Calu3 (cell line): ENCODE measurements at regions not wholly inside any gene's neighbourhood (a gene's known extent, or its start where the extent isn't known, plus 50 kb on each side); places are given as distances from the start of the nearest gene placed in this dataset. TPM values are rescaled to one million over a fixed set of nuclear protein-coding genes. Genes with fewer than 3 reads are reported as not detected.
A peak's percentile ranks its signal among the peaks of the same experiment; 100 is the strongest.

Source experiments
- BruUV-seq: library from RNA; stranded (reverse); fragments of 400-500 nt; replicated peaks from 2 replicates; lab custom pipeline; 2021; lab: Mats Ljungman, UMichigan
- CTCF ChIA-PET: fragments of 300-600 bp; sonication (Branson Sonifier 250); formaldehyde crosslinking; loops from one replicate; lab custom pipeline; 2022; ENCODE audit warnings: antibody characterized with exemption; lab: Charles Lee
- DNase-seq: peaks from one replicate; pipeline ENCODE4 v3.0.0; 2022
- H3K27ac Mint-ChIP-seq: one replicate; pipeline ENCODE4 v1.8.0; 2022; ENCODE audit warnings: mixed read lengths; ENCODE audit not compliant: unreplicated experiment
- H3K27me3 Mint-ChIP-seq: one replicate; pipeline ENCODE4 v1.8.0; 2022; ENCODE audit warnings: mixed read lengths; ENCODE audit not compliant: unreplicated experiment
- H3K36me3 Mint-ChIP-seq: one replicate; pipeline ENCODE4 v1.8.0; 2022; ENCODE audit warnings: mild to moderate bottlenecking, moderate library complexity, mixed read lengths; ENCODE audit not compliant: insufficient read depth, unreplicated experiment
- H3K4me1 Mint-ChIP-seq: one replicate; pipeline ENCODE4 v1.8.0; 2022; ENCODE audit warnings: mild to moderate bottlenecking, low read depth, mixed read lengths; ENCODE audit not compliant: unreplicated experiment
- H3K4me3 Mint-ChIP-seq: one replicate; pipeline ENCODE4 v1.8.0; 2022; ENCODE audit warnings: mild to moderate bottlenecking, low read depth, moderate library complexity, mixed read lengths; ENCODE audit not compliant: unreplicated experiment
- H3K9me3 Mint-ChIP-seq: one replicate; pipeline ENCODE4 v1.8.0; 2022; ENCODE audit warnings: low read depth, mixed read lengths; ENCODE audit not compliant: unreplicated experiment
- intact Hi-C: fragments of 100-400 bp; cut with micrococcal nuclease; formaldehyde crosslinking; loops from one replicate; pipeline ENCODE4 v1.10.0; 2022; ENCODE audit not compliant: unreplicated experiment
- microRNA-seq: library from miRNA; unstranded; fragments of <30 nt; microRNA quantifications from one replicate; pipeline ENCODE4 v1.2.0, GENCODE V29; 2022
- TF ChIP-seq, protein P1 (sequence below): fragments of 200-600 bp; IDR thresholded peaks from one replicate; pipeline ENCODE4 v1.8.0; 2022; ENCODE audit warnings: antibody characterized with exemption; ENCODE audit not compliant: unreplicated experiment

DNA sequence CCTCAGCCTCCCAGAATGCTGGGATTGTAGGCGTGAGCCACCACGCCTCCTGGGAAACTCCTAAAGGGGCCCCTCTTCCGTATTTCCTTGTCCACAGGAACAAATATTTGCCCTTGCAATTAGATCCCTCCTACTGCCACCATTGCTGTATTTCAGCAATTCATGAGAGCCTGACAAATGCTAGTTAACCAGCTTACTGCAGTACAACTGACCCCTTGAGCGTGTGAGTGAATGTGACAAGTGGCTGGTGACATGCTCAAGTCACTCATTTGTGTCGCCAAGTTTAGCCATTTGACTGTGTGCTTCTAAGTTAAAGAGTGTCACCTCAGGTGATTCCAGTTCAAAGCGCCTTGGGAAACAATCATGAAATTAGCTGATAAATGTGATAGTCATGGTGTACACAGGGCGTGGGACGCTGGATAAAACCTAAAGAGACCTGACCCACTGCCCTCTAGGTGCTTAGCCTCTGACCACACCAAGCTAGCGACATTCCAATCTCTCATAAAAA lies 56.1 kb upstream of the MAP1LC3B2 start:
- Mint-ChIP-seq H3K4me3 (no peak overlapping the region), H3K4me1 (peaks cover 27% of the 10 kb centered on the region), H3K36me3 (peaks cover 2% of the 10 kb centered on the region), H3K9me3 (no peaks in the 10 kb centered on the region), H3K27me3 (peaks cover 20% of the 10 kb centered on the region), H3K27ac (peak overlapping the region; percentile 60)
- DNase-seq = peak; percentile 36
- TF ChIP-seq, protein P1, sequence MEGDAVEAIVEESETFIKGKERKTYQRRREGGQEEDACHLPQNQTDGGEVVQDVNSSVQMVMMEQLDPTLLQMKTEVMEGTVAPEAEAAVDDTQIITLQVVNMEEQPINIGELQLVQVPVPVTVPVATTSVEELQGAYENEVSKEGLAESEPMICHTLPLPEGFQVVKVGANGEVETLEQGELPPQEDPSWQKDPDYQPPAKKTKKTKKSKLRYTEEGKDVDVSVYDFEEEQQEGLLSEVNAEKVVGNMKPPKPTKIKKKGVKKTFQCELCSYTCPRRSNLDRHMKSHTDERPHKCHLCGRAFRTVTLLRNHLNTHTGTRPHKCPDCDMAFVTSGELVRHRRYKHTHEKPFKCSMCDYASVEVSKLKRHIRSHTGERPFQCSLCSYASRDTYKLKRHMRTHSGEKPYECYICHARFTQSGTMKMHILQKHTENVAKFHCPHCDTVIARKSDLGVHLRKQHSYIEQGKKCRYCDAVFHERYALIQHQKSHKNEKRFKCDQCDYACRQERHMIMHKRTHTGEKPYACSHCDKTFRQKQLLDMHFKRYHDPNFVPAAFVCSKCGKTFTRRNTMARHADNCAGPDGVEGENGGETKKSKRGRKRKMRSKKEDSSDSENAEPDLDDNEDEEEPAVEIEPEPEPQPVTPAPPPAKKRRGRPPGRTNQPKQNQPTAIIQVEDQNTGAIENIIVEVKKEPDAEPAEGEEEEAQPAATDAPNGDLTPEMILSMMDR = no peak
- intact Hi-C loops = no loop called here
- no TSS peak for BruUV-seq
- CTCF ChIA-PET = interaction anchor here (0.7 kb wide), 1 partner anchor 185 kb away, joined by 4 read pairs; no protein-coding TSS in a partner anchor

DNA sequence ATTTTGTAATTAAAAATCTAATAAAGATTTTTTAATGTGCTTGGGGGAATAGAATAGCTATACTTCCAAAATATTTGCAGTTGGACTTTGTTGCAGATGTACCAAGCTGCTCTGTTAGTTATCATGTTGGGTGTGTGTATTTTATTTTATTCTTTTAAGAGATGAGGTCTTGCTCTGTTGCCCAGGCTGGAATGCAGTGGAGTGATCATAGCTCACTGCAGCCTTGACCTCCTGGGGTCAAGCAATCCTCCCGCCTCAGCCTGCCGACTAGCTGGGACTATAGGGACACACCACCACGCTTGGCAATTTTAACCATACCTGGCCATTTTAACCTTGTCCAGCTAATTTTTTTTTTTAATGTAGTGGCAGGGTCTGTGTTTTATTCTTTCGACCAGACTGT lies 54.7 kb upstream of the MAP1LC3B2 start:
- TF ChIP-seq, protein P1 = no peak
- Mint-ChIP-seq H3K27me3 (peaks cover 34% of the 10 kb centered on the region), H3K4me3 (no peak overlapping the region), H3K36me3 (peaks cover 11% of the 10 kb centered on the region), H3K4me1 (peaks cover 17% of the 10 kb centered on the region), H3K9me3 (no peaks in the 10 kb centered on the region), H3K27ac (no peak overlapping the region)
- no peak for DNase-seq
- CTCF ChIA-PET = no interaction called here
- BruUV-seq = no TSS peak
- intact Hi-C loops = no loop called here

DNA sequence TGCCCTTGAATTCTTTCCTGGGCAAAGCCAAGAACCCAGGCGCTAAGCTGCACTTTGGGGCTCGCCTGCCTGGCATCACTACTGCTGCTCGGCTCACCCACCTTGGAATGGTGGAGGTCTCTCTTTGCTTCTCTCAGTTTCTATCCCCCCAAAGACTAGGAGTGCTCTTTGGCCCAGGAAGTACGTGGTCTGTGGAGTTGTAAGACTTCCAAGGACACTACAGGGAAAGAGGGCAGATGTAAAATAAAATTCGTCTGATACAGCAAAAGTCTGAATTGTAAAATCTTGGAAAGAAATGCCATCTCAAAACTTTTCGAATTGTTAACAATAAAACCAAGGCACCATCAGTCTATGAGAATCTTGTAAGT lies 52.5 kb upstream of the MAP1LC3B2 start:
- no peaks in the 10 kb centered on the region for H3K9me3 Mint-ChIP-seq
- H3K36me3 Mint-ChIP-seq = peaks cover 11% of the 10 kb centered on the region
- intact Hi-C loops = no loop called here
- no peak overlapping the region for H3K27ac Mint-ChIP-seq
- no peak overlapping the region for H3K4me3 Mint-ChIP-seq
- DNase-seq = no peak
- H3K27me3 Mint-ChIP-seq = peaks cover 44% of the 10 kb centered on the region
- H3K4me1 Mint-ChIP-seq = peaks cover 17% of the 10 kb centered on the region
- CTCF ChIA-PET = interaction anchor here (0.8 kb wide), 1 partner anchor 12 kb away, joined by 7 read pairs; no protein-coding TSS in a partner anchor
- TF ChIP-seq, protein P1 = no peak
- no TSS peak for BruUV-seq

DNA sequence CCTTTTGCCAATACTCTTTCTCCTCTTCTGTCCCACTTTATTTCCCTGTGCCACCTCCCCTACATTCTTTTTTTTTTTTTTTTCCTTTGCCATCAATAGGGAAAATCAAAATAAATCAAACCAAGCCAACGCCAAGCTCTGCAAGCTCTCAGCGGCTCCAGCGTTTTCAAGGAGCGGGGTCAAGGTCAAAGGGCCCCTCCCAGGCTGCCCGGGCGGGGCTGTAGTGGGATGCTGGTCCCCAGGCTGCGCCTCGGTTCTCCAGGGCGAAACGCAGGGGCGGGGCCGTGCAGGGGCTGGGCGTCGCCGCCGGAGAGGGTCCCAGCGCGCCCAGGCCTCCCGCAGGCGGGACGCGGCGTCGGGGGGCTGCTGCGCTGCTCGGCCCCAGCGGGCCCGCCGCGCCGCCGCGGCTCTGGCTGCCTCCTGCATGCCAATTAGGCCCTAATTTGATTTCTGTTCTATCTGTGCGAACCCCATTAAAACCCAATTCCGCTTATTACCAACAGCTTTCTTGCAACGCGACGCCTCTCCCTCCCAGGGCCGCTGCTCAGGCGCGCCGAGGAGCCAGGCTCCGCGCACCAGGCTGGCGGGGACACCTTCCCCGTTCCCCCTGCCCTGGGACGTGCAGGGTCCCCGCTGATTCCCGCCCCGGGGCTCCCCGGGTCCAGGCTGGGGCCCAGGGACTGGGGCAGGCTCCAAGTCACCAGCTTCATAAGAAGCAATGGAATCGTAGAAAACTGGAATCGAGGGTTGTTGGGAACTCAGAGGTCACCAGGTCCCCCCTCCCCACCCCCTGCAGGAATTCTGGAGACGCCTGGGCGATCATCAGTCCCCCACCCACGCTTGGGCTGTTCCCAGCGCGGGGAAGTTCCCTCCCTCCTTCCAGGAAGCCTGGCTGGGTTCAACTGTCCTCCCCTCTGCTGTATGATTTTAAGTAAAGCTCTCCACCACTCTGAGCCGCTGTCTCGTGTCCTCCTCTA lies 50.7 kb upstream of the MAP1LC3B2 start:
- TF ChIP-seq, protein P1 = no peak
- CTCF ChIA-PET = interaction anchor here (0.5 to 1.2 kb wide), 3 partner anchors 26 to 1607 kb away, joined by 3 to 5 read pairs (median 3); no protein-coding TSS in a partner anchor
- intact Hi-C loops = no loop called here
- Mint-ChIP-seq H3K36me3 (peaks cover 11% of the 10 kb centered on the region), H3K4me3 (peak overlapping the region; percentile 51), H3K9me3 (no peaks in the 10 kb centered on the region), H3K4me1 (peaks cover 8% of the 10 kb centered on the region), H3K27ac (no peak overlapping the region), H3K27me3 (peaks cover 58% of the 10 kb centered on the region)
- BruUV-seq = no TSS peak
- no peak for DNase-seq

Small RNA genes lying in the stretch of these regions (microRNA-seq; reads per million reads assigned to microRNA genes)
- not detected for gene MIR4472-2
